Gastrocnemius medialis (tissue), 4 donors: ENCODE measurements at regions not wholly inside any gene's neighbourhood (a gene's known extent, or its start where the extent isn't known, plus 50 kb on each side); places are given as distances from the start of the nearest gene placed in this dataset.

ENCODE experiments used
- POLR2A ChIP-seq, 2 donors: fragments of 450-650 bp; IDR thresholded peaks; one replicate each; pipeline ENCODE4 v1.6.1; 2017; ENCODE audit warnings: antibody characterized with exemption in 2 of 2, mild to moderate bottlenecking in 2 of 2, moderate library complexity in 2 of 2
- TF ChIP-seq, protein P1 (sequence below), 5 experiments: fragments of 450-650 bp in 3 of 5; fragments of 200-600 bp in 2 of 5; sonication (generic) in 2 of 5; IDR thresholded peaks in 4 of 5; conservative IDR thresholded peaks in 1 of 5; 1 replicate in 4 of 5; 2 replicates in 1 of 5; pipeline ENCODE4 v1.5.1; 2016 to 2019; ENCODE audit warnings: antibody characterized with exemption in 5 of 5, mild to moderate bottlenecking in 3 of 5, moderate library complexity in 3 of 5

- TF ChIP-seq, protein P1, sequence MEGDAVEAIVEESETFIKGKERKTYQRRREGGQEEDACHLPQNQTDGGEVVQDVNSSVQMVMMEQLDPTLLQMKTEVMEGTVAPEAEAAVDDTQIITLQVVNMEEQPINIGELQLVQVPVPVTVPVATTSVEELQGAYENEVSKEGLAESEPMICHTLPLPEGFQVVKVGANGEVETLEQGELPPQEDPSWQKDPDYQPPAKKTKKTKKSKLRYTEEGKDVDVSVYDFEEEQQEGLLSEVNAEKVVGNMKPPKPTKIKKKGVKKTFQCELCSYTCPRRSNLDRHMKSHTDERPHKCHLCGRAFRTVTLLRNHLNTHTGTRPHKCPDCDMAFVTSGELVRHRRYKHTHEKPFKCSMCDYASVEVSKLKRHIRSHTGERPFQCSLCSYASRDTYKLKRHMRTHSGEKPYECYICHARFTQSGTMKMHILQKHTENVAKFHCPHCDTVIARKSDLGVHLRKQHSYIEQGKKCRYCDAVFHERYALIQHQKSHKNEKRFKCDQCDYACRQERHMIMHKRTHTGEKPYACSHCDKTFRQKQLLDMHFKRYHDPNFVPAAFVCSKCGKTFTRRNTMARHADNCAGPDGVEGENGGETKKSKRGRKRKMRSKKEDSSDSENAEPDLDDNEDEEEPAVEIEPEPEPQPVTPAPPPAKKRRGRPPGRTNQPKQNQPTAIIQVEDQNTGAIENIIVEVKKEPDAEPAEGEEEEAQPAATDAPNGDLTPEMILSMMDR (IDR thresholded peaks at IDR 0.05 in 4 of 5, conservative IDR thresholded peaks at IDR 0.05 in 1 of 5): no peak
- no peak for TF ChIP-seq POLR2A (IDR thresholded peaks at IDR 0.05)
These were observed 261.4 kb downstream of the CNTN3 start for GRCh38 chr3:74353039-74353438.
